ENCODE measurements at regions not wholly inside any gene's neighbourhood (a gene's known extent, or its start where the extent isn't known, plus 50 kb on each side); places are given as distances from the start of the nearest gene placed in this dataset.
"Not testable (repeated sequence)": the region's sequence is repeated elsewhere in the genome, so short reads cannot be mapped to it uniquely, and the experiment has no call there.

DNA sequence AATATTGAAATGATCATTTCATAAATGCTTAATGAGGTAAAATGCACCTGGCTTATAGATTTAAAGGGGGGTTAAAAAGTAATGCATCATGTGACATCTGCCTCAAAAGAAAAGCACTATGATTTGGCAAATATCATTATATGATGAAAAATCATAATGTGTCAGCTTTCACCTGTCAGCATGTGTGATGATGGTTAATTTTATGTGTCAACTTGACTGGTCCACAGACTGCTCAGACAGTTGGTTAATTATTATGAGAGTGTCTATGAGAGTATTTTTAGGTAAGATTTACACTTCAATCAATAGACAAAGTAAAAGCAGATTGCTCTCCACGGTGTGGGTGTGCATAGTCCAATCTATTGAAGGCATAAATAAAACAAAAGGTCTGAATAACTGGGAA is 1986.7 kb downstream of the PCDH7 start:
- TF ChIP-seq CTCF (conservative IDR thresholded peaks at IDR 0.05; ENCODE audit: low read length), result no peak
- DNase-seq (ENCODE audit: low read depth), result no peak
- no peak overlapping the region for H3K4me3 ChIP-seq (ENCODE audit: low read length)

DNA sequence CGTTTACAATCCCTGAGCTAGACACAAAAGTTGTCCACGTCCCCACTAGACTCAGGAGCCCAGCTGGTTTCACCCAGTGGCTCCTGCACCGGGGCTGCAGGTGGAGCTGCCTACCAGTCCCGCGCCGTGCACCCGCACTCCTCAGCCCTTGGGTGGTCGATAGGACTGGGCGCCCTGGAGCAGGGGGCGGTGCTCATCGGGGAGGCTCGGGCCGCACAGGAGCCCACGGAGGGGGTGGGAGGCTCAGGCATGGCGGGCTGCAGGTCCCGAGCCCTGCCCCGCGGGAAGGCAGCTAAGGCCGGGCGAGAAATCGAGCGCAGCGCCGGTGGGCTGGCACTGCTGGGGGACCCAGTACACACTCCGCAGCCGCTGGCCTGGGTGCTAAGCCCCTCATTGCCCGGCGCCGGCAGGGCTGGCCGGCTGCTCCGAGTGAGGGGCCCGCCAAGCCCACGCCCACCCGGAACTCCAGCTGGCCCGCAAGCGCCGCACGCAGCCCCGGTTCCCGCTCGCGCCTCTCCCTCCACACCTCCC is 1996.0 kb downstream of the PCDH7 start:
- DNase-seq (ENCODE audit: low read depth), result not testable (repeated sequence)

DNA sequence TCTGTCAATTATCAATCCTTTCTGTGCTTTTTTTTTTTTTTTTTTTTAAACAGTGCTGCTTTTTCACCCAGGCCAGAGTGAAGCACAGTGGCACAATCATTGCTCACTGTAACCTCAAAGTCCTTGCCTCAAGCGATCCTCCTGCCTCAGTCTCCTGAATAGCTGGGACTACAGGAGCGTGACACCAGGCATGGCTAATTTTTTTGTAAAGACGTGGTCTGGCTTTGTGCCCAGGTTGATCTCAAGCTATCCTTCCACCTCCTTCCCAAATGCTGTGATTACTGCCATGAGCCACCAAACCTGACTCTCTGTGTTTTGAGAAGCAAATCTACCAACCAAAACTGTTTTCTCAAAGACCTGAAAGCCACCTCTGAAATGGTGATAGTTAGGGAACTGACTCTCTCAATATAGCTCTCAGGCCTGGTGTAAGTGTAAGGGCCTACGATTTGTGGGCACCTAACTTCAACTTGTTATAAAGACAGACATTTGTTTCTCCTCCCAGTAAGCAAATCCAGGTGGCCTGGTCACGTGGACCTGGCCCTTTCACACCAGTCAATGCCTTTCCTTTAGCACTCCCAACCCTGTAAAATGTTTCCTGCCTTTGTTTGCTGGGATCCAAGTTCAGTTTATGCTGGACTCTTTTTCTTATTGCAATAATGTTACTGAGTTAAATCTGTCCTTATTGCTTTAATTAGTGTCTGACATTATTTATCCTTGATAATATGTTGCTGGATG is 2015.9 kb downstream of the PCDH7 start:
- H3K4me3 ChIP-seq (ENCODE audit: low read length), result no peak overlapping the region
- TF ChIP-seq CTCF (conservative IDR thresholded peaks at IDR 0.05; ENCODE audit: low read length), result no peak
- no peak for DNase-seq (ENCODE audit: low read depth)

More for the DNA sequence above, 1996.0 kb downstream of the PCDH7 start:
- H3K4me3 ChIP-seq (ENCODE audit: low read length), result not testable (repeated sequence)

- no peak for DNase-seq (ENCODE audit: low read depth)
- H3K4me3 ChIP-seq (ENCODE audit: low read length), result no peak overlapping the region
- TF ChIP-seq CTCF (conservative IDR thresholded peaks at IDR 0.05; ENCODE audit: low read length), result no peak
These were observed 2024.0 kb downstream of the PCDH7 start for GRCh38 chr4:32744211-32744610.

- H3K4me3 ChIP-seq (ENCODE audit: low read length), result no peak overlapping the region
- TF ChIP-seq CTCF (conservative IDR thresholded peaks at IDR 0.05; ENCODE audit: low read length), result no peak
- DNase-seq (ENCODE audit: low read depth), result no peak
These were observed 2025.2 kb downstream of the PCDH7 start for GRCh38 chr4:32745351-32745750.

DNA sequence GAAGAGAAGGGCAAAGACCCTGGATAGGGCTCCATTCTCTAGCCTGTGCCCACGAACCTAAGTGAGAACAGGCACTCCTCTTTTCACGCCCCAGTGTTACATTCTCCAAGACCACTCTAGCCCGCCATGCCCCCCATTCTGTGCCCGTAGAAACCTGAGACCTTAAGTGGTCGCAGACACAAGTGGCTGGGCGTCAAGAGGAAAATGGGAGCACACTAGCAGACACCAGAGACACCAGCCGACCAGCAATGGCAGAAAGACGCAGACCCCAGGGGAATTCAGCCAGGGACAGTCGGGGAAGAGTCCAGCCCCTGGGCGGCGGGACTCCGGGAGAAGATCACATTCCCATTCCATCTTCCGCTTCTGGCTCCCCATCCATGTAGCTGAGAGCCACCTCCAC is 2027.9 kb downstream of the PCDH7 start:
- TF ChIP-seq CTCF (conservative IDR thresholded peaks at IDR 0.05; ENCODE audit: low read length), result no peak
- DNase-seq (ENCODE audit: low read depth), result no peak
- H3K4me3 ChIP-seq (ENCODE audit: low read length), result no peak overlapping the region

DNA sequence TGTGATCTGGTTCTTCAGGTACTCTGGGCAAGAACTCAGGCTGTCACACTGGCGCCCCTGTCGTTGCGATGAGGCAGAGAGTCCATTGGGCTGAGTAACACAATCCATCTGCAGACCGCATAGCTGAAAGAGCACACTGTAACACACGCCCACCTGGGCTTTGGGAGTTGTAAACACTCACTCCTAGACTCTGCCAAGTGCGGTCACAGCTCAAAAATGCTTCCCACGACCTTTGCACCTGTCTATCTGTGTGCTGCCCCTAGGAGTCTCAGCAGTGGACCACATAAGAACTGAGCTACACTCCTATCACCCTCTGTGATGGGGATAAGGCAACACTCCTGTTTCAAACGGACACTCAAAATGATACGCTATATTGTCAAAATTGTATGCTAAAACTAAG is 2028.3 kb downstream of the PCDH7 start:
- no peak overlapping the region for H3K4me3 ChIP-seq (ENCODE audit: low read length)
- no peak for TF ChIP-seq CTCF (conservative IDR thresholded peaks at IDR 0.05; ENCODE audit: low read length)
- no peak for DNase-seq (ENCODE audit: low read depth)
